Hepatic stellate cell (primary cell): ENCODE measurements at regions not wholly inside any gene's neighbourhood (a gene's known extent, or its start where the extent isn't known, plus 50 kb on each side); places are given as distances from the start of the nearest gene placed in this dataset.
"Not testable (repeated sequence)": the region's sequence is repeated elsewhere in the genome, so short reads cannot be mapped to it uniquely, and the experiment has no call there.

Experiments used
- DNase-seq: peaks from one replicate; pipeline ENCODE4 v3.0.0; 2011; ENCODE audit warnings: low spot score

GRCh38 chr15:93820566-93820965, 410.8 kb upstream of the MCTP2 start:
- no peak for DNase-seq

GRCh38 chr15:93819826-93820225, 411.5 kb upstream of the MCTP2 start:
- DNase-seq: no peak

GRCh38 chr15:93816815-93817214, 414.5 kb upstream of the MCTP2 start:
- no peak for DNase-seq

GRCh38 chr15:93811305-93811704, 420.1 kb upstream of the MCTP2 start:
- DNase-seq: no peak

- DNase-seq: no peak
Observed at GRCh38 chr15:93809516-93809915, 421.8 kb upstream of the MCTP2 start.

GRCh38 chr15:93803421-93804152, 427.8 kb upstream of the MCTP2 start:
- DNase-seq: no peak

GRCh38 chr15:93801206-93801605, 430.2 kb upstream of the MCTP2 start:
- DNase-seq: no peak

- DNase-seq: no peak
Observed at GRCh38 chr15:93800805-93801204, 430.6 kb upstream of the MCTP2 start.

GRCh38 chr15:93789441-93789840, 441.9 kb upstream of the MCTP2 start:
- DNase-seq: no peak

GRCh38 chr15:93780073-93780472, 451.3 kb upstream of the MCTP2 start:
- no peak for DNase-seq

GRCh38 chr15:93779341-93779740, 452.0 kb upstream of the MCTP2 start:
- DNase-seq: no peak

GRCh38 chr15:93771196-93772030, 459.9 kb upstream of the MCTP2 start:
- no peak for DNase-seq

GRCh38 chr15:93770788-93771187, 460.6 kb upstream of the MCTP2 start:
- no peak for DNase-seq

- no peak for DNase-seq
Observed at GRCh38 chr15:93762036-93762435, 469.3 kb upstream of the MCTP2 start.

GRCh38 chr15:93759629-93760028, 471.7 kb upstream of the MCTP2 start:
- no peak for DNase-seq

- DNase-seq: no peak
Observed at GRCh38 chr15:93758824-93759223, 472.5 kb upstream of the MCTP2 start.

GRCh38 chr15:93748710-93749109, 482.7 kb upstream of the MCTP2 start:
- no peak for DNase-seq

- not testable (repeated sequence) for DNase-seq
Observed at GRCh38 chr15:93734976-93735375, 496.4 kb upstream of the MCTP2 start.

- DNase-seq: no peak
Observed at GRCh38 chr15:93730724-93731123, 500.6 kb upstream of the MCTP2 start.

GRCh38 chr15:93722165-93722564, 509.2 kb upstream of the MCTP2 start:
- DNase-seq: no peak

- DNase-seq: no peak
Observed at GRCh38 chr15:93720607-93721006, 510.8 kb upstream of the MCTP2 start.

- DNase-seq: no peak
Observed at GRCh38 chr15:93719921-93720351, 511.4 kb upstream of the MCTP2 start.

GRCh38 chr15:93716615-93717231, 514.6 kb upstream of the MCTP2 start:
- DNase-seq: no peak
